WTC11 (cell line): ENCODE measurements at regions not wholly inside any gene's neighbourhood (a gene's known extent, or its start where the extent isn't known, plus 50 kb on each side); places are given as distances from the start of the nearest gene placed in this dataset.

ENCODE experiments used
- ATAC-seq: fragments of 200-7000 bp; cut with Tn5 transposase; 2 replicates; pipeline ENCODE4 v1.10.0; 2021; ENCODE audit warnings: mild to moderate bottlenecking, moderate library complexity
- CTCF ChIA-PET: fragments of 300-600 bp; sonication (Branson Sonifier 250); formaldehyde crosslinking; loops from one replicate; lab custom pipeline; 2021; ENCODE audit warnings: antibody characterized with exemption; lab: Charles Lee
- POLR2A ChIA-PET: fragments of 350-600 bp; sonication (Branson Sonifier 250); formaldehyde crosslinking; loops from one replicate; lab custom pipeline; 2021; ENCODE audit warnings: antibody characterized with exemption; lab: Charles Lee
- DNase-seq: peaks from one replicate; pipeline ENCODE4 v3.0.0; 2021; ENCODE audit warnings: low spot score
- H3K27ac Mint-ChIP-seq: 2 replicates; pipeline ENCODE4 v1.8.0; 2021; ENCODE audit warnings: mixed read lengths
- H3K27me3 Mint-ChIP-seq: 2 replicates; pipeline ENCODE4 v1.8.0; 2021; ENCODE audit warnings: low read depth, mild to moderate bottlenecking, moderate library complexity, mixed read lengths
- H3K36me3 Mint-ChIP-seq: 2 replicates; pipeline ENCODE4 v1.8.0; 2021; ENCODE audit warnings: mixed read lengths
- H3K4me1 Mint-ChIP-seq: 2 replicates; pipeline ENCODE4 v1.8.0; 2022; ENCODE audit warnings: mixed read lengths
- H3K4me3 Mint-ChIP-seq: 2 replicates; pipeline ENCODE4 v1.8.0; 2021; ENCODE audit warnings: mild to moderate bottlenecking, moderate library complexity, mixed read lengths
- H3K9me3 Mint-ChIP-seq: 2 replicates; pipeline ENCODE4 v1.8.0; 2021; ENCODE audit warnings: mixed read lengths
- ATF1 ChIP-seq: sonication (generic); formaldehyde crosslinking; IDR thresholded peaks from 2 replicates; pipeline ENCODE4 v1.8.1; 2023; ENCODE audit warnings: mild to moderate bottlenecking, moderate library complexity, missing genetic modification reagents
- ATF6 ChIP-seq: sonication (generic); formaldehyde crosslinking; IDR thresholded peaks from 2 replicates; pipeline ENCODE4 v1.8.1; 2023; ENCODE audit warnings: mild to moderate bottlenecking, missing genetic modification reagents
- CREM ChIP-seq: sonication (generic); formaldehyde crosslinking; IDR thresholded peaks from 2 replicates; pipeline ENCODE4 v1.8.1; 2022; ENCODE audit warnings: mild to moderate bottlenecking, missing genetic modification reagents, moderate library complexity
- ELF4 ChIP-seq: sonication (generic); formaldehyde crosslinking; IDR thresholded peaks from 2 replicates; pipeline ENCODE4 v1.8.1; 2022; ENCODE audit warnings: low read depth, mild to moderate bottlenecking, moderate library complexity, missing genetic modification reagents
- FOXK1 ChIP-seq: sonication (generic); formaldehyde crosslinking; IDR thresholded peaks from 2 replicates; pipeline ENCODE4 v1.8.0; 2022; ENCODE audit warnings: mild to moderate bottlenecking, moderate library complexity, missing genetic modification reagents
- GRHL2 ChIP-seq: fragments of 250-450 bp; sonication (Bioruptor Pico); IDR thresholded peaks from 2 replicates; pipeline ENCODE4 v1.8.0; 2022; ENCODE audit warnings: mild to moderate bottlenecking, moderate library complexity; ENCODE audit not compliant: insufficient replicate concordance, severe bottlenecking
- KAT7 ChIP-seq: sonication (generic); formaldehyde crosslinking; IDR thresholded peaks from 2 replicates; pipeline ENCODE4 v1.8.1; 2023; ENCODE audit warnings: missing genetic modification reagents, mild to moderate bottlenecking, borderline replicate concordance
- NR2C2 ChIP-seq: sonication (generic); formaldehyde crosslinking; IDR thresholded peaks from 2 replicates; pipeline ENCODE4 v1.8.0; 2022; ENCODE audit warnings: mild to moderate bottlenecking, missing genetic modification reagents
- OVOL2 ChIP-seq: fragments of 250-450 bp; sonication (Bioruptor Pico); IDR thresholded peaks from 2 replicates; pipeline ENCODE4 v1.9.0; 2021; ENCODE audit warnings: mild to moderate bottlenecking, borderline replicate concordance
- SOX15 ChIP-seq: fragments of 250-450 bp; sonication (Bioruptor Pico); IDR thresholded peaks from 2 replicates; pipeline ENCODE4 v1.9.0; 2021; ENCODE audit warnings: mild to moderate bottlenecking
- TEAD4 ChIP-seq: sonication (generic); formaldehyde crosslinking; IDR thresholded peaks from 2 replicates; pipeline ENCODE4 v1.8.0; 2022; ENCODE audit warnings: mild to moderate bottlenecking, missing genetic modification reagents
- USF2 ChIP-seq: sonication (generic); formaldehyde crosslinking; IDR thresholded peaks from 2 replicates; pipeline ENCODE4 v1.8.1; 2023; ENCODE audit warnings: mild to moderate bottlenecking, missing genetic modification reagents, moderate library complexity
- ZMAT4 ChIP-seq: fragments of 250-450 bp; sonication (Bioruptor Pico); IDR thresholded peaks from 2 replicates; pipeline ENCODE4 v1.9.0; 2021; ENCODE audit warnings: mild to moderate bottlenecking
- ZNF232 ChIP-seq: sonication (generic); formaldehyde crosslinking; IDR thresholded peaks from 2 replicates; pipeline ENCODE4 v1.8.0; 2022; ENCODE audit warnings: mild to moderate bottlenecking, missing genetic modification reagents
- ZNF416 ChIP-seq: fragments of 250-450 bp; sonication (Bioruptor Pico); IDR thresholded peaks from 2 replicates; pipeline ENCODE4 v1.9.0; 2021; ENCODE audit warnings: mild to moderate bottlenecking, inconsistent platforms
- ZNF423 ChIP-seq: fragments of 250-450 bp; sonication (Bioruptor Pico); IDR thresholded peaks from 2 replicates; pipeline ENCODE4 v2.1.2; 2022; ENCODE audit warnings: mild to moderate bottlenecking, moderate library complexity
- TF ChIP-seq, protein P1 (sequence below): sonication (generic); formaldehyde crosslinking; IDR thresholded peaks from 2 replicates; pipeline ENCODE4 v1.8.0; 2022; ENCODE audit warnings: mild to moderate bottlenecking, missing genetic modification reagents
- TF ChIP-seq, protein P2 (sequence below): sonication (generic); formaldehyde crosslinking; IDR thresholded peaks from 2 replicates; pipeline ENCODE4 v1.8.1; 2022; ENCODE audit warnings: low read depth, missing genetic modification reagents, borderline replicate concordance
- TF ChIP-seq, protein P3 (sequence below): sonication (generic); formaldehyde crosslinking; IDR thresholded peaks from 2 replicates; pipeline ENCODE4 v1.8.1; 2022; ENCODE audit warnings: mild to moderate bottlenecking, missing genetic modification reagents, moderate library complexity, borderline replicate concordance
- TF ChIP-seq, protein P4 (sequence below): sonication (generic); formaldehyde crosslinking; IDR thresholded peaks from 2 replicates; pipeline ENCODE4 v1.8.0; 2022; ENCODE audit warnings: mild to moderate bottlenecking, missing genetic modification reagents
- TF ChIP-seq, protein P5 (sequence below): fragments of 250-450 bp; sonication (Bioruptor Pico); IDR thresholded peaks from 2 replicates; pipeline ENCODE4 v1.8.0; 2021; ENCODE audit warnings: mild to moderate bottlenecking
- TF ChIP-seq, protein P6 (sequence below): fragments of 250-450 bp; sonication (Bioruptor Pico); IDR thresholded peaks from 2 replicates; pipeline ENCODE4 v1.9.0; 2021; ENCODE audit warnings: moderate library complexity, mild to moderate bottlenecking, inconsistent platforms, borderline replicate concordance

GRCh38 chr4:79082997-79083396 lies 143.8 kb upstream of the PAQR3 start:
- H3K4me1 Mint-ChIP-seq = peaks cover 13% of the 10 kb centered on the region
- no peak overlapping the region for H3K4me3 Mint-ChIP-seq
- no peak for ATAC-seq
- no peak for DNase-seq
- H3K9me3 Mint-ChIP-seq = peaks cover 5% of the 10 kb centered on the region
- POLR2A ChIA-PET = no interaction called here
- CTCF ChIA-PET = no interaction called here
- H3K36me3 Mint-ChIP-seq = peaks cover 6% of the 10 kb centered on the region
- no peaks in the 10 kb centered on the region; the same call in 1 of the 2 replicates for H3K27me3 Mint-ChIP-seq
- TF ChIP-seq ZMAT4 (CRISPR knock-in tag) = no peak
- no peak for TF ChIP-seq ATF1 (CRISPR knock-in tag)
- no peak overlapping the region for H3K27ac Mint-ChIP-seq

DNA sequence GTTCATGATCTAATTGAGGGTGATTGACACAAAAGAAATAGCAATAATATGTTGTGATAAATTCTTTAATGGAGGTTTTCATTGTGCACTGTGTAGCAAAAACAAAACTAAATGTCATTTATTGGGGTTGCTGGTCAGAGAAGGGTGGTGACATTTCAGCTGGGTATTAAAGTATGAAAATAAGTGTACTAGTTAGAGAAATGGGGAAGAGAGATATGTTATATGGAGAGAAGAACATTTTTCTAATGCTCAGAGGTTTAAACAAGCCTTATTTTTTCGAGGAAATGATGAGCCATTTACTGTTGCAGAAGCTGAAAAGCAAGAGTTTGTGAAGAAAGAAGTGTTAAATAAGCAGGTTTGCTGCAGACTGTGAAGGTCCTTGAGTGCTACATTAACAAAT lies 142.7 kb upstream of the PAQR3 start:
- Mint-ChIP-seq H3K27me3 (no peaks in the 10 kb centered on the region; the same call in 1 of the 2 replicates), H3K4me1 (peaks cover 13% of the 10 kb centered on the region), H3K27ac (no peak overlapping the region), H3K4me3 (no peak overlapping the region), H3K36me3 (peaks cover 6% of the 10 kb centered on the region), H3K9me3 (peaks cover 5% of the 10 kb centered on the region)
- POLR2A ChIA-PET = no interaction called here
- CTCF ChIA-PET = no interaction called here
- DNase-seq (no peak), ATAC-seq (no peak)
- TF ChIP-seq CREM (CRISPR knock-in tag) (no peak), ZNF416 (CRISPR knock-in tag) (no peak), KAT7 (CRISPR knock-in tag) (no peak), ZNF232 (CRISPR knock-in tag) (no peak), OVOL2 (CRISPR knock-in tag) (no peak), ATF6 (CRISPR knock-in tag) (no peak), ZNF423 (CRISPR knock-in tag) (no peak), FOXK1 (no peak), TEAD4 (no peak)
- TF ChIP-seq, protein P1, sequence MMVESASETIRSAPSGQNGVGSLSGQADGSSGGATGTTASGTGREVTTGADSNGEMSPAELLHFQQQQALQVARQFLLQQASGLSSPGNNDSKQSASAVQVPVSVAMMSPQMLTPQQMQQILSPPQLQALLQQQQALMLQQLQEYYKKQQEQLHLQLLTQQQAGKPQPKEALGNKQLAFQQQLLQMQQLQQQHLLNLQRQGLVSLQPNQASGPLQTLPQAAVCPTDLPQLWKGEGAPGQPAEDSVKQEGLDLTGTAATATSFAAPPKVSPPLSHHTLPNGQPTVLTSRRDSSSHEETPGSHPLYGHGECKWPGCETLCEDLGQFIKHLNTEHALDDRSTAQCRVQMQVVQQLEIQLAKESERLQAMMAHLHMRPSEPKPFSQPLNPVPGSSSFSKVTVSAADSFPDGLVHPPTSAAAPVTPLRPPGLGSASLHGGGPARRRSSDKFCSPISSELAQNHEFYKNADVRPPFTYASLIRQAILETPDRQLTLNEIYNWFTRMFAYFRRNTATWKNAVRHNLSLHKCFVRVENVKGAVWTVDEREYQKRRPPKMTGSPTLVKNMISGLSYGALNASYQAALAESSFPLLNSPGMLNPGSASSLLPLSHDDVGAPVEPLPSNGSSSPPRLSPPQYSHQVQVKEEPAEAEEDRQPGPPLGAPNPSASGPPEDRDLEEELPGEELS = no peak
- TF ChIP-seq, protein P2, sequence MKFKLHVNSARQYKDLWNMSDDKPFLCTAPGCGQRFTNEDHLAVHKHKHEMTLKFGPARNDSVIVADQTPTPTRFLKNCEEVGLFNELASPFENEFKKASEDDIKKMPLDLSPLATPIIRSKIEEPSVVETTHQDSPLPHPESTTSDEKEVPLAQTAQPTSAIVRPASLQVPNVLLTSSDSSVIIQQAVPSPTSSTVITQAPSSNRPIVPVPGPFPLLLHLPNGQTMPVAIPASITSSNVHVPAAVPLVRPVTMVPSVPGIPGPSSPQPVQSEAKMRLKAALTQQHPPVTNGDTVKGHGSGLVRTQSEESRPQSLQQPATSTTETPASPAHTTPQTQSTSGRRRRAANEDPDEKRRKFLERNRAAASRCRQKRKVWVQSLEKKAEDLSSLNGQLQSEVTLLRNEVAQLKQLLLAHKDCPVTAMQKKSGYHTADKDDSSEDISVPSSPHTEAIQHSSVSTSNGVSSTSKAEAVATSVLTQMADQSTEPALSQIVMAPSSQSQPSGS = no peak
- TF ChIP-seq, protein P3, sequence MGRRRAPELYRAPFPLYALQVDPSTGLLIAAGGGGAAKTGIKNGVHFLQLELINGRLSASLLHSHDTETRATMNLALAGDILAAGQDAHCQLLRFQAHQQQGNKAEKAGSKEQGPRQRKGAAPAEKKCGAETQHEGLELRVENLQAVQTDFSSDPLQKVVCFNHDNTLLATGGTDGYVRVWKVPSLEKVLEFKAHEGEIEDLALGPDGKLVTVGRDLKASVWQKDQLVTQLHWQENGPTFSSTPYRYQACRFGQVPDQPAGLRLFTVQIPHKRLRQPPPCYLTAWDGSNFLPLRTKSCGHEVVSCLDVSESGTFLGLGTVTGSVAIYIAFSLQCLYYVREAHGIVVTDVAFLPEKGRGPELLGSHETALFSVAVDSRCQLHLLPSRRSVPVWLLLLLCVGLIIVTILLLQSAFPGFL = no peak
- TF ChIP-seq, protein P4, sequence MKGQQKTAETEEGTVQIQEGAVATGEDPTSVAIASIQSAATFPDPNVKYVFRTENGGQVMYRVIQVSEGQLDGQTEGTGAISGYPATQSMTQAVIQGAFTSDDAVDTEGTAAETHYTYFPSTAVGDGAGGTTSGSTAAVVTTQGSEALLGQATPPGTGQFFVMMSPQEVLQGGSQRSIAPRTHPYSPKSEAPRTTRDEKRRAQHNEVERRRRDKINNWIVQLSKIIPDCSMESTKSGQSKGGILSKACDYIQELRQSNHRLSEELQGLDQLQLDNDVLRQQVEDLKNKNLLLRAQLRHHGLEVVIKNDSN (CRISPR knock-in tag) = no peak

DNA sequence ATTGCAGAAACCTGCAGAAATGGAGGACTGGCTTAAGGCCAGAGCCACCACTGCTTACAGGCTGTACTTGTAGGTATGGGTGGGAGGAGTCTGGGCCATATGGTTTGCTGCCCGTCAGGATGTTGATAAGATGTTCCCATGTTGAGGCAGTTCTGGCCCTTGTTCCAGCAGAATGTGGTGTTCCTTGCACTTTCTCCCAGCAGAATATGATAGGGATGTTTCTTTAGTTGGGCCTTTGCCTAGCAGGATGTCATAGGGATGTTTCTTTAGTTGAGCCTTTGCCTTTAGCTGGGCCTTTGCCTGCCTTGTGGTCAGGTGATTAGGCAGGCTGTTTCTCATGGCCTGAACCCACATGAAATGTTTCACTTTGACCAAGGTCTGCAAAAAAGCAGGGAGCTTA lies 139.1 kb upstream of the PAQR3 start:
- Mint-ChIP-seq H3K27me3 (no peaks in the 10 kb centered on the region), H3K9me3 (peaks cover 27% of the 10 kb centered on the region), H3K36me3 (peaks cover 6% of the 10 kb centered on the region), H3K4me3 (no peak overlapping the region), H3K4me1 (peaks cover 6% of the 10 kb centered on the region), H3K27ac (no peak overlapping the region)
- POLR2A ChIA-PET = no interaction called here
- DNase-seq = no peak
- CTCF ChIA-PET = no interaction called here
- peak; percentile 20; the same call in 1 of the 2 replicates for ATAC-seq
- TF ChIP-seq NR2C2 (CRISPR knock-in tag) (no peak), ELF4 (no peak), SOX15 (CRISPR knock-in tag) (no peak), GRHL2 (CRISPR knock-in tag) (no peak), OVOL2 (CRISPR knock-in tag) (no peak), USF2 (CRISPR knock-in tag) (no peak)
- TF ChIP-seq, protein P5, sequence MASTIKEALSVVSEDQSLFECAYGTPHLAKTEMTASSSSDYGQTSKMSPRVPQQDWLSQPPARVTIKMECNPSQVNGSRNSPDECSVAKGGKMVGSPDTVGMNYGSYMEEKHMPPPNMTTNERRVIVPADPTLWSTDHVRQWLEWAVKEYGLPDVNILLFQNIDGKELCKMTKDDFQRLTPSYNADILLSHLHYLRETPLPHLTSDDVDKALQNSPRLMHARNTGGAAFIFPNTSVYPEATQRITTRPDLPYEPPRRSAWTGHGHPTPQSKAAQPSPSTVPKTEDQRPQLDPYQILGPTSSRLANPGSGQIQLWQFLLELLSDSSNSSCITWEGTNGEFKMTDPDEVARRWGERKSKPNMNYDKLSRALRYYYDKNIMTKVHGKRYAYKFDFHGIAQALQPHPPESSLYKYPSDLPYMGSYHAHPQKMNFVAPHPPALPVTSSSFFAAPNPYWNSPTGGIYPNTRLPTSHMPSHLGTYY (CRISPR knock-in tag) = no peak
- TF ChIP-seq, protein P4 (CRISPR knock-in tag) = no peak
- TF ChIP-seq, protein P6, sequence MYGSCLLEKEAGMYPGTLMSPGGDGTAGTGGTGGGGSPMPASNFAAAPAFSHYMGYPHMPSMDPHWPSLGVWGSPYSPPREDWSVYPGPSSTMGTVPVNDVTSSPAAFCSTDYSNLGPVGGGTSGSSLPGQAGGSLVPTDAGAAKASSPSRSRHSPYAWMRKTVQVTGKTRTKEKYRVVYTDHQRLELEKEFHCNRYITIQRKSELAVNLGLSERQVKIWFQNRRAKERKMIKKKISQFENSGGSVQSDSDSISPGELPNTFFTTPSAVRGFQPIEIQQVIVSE (CRISPR knock-in tag) = no peak
